ENCODE measurements at regions not wholly inside any gene's neighbourhood (a gene's known extent, or its start where the extent isn't known, plus 50 kb on each side); places are given as distances from the start of the nearest gene placed in this dataset.

DNA sequence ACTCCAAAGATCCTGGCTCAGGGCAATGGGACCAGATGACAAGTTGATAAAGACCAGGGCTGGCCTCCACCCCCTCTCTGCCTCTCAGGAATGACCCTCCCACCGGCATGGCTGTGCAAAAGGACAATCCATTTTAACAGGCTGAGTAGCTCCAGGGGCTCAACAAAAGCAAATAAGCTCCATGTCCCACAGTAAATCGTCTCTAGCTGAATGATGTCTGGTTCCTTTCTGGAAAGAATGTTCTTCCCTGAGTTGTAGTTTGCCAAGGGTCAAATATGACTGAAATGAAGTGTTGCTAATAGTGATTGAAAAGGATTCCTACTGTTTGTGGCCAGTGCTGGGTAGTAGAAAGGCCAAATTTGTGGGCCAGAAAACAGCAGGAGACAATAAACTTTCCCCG, 434.4 kb upstream of the ETAA1 start:
- DNase-seq (ENCODE audit: low spot score), result no peak

- no peak for DNase-seq (ENCODE audit: low spot score)
These were observed 430.5 kb upstream of the ETAA1 start for GRCh38 chr2:66966631-66967030.

DNA sequence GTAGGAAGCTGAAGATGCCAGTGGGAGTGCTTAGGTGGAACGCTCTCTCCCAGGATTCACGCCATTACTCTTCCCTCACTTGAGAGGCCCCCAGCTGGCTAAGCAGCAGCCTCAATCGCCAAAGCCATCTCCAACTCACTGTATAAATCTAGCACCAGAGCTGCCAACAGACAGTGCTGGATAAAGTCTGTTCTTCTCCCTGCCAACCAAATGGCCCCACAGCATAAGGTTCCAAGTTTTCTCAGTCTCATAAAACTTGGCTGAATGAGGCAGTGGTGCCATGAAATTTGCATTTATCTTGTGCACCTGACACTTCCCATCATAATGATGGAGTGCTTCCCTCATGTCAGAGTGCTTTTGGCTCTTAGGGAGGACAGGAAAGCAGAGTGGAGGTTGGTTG, 428.2 kb upstream of the ETAA1 start:
- no peak for DNase-seq (ENCODE audit: low spot score)

DNA sequence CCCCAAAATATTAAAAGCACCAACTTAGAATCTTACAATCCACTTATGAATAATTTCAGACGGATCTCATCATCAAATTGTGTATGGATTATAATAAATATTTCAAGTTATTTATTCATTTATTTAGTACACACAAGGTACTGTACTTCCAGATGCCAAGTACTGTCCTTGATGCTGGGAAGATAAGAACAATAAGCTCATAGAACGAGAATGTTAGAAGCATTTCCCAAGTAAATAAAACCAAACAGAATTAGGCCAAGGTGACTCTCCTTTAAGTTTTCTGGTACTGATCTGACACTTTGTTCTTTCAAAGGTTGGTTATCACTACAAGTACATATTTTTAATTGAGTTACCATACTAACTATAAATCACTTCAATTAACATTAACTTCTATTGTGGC, 416.1 kb upstream of the ETAA1 start:
- DNase-seq (ENCODE audit: low spot score), result no peak

GRCh38 chr2:66982766-66983165, 414.4 kb upstream of the ETAA1 start:
- DNase-seq (ENCODE audit: low spot score), result peak; percentile 5

DNA sequence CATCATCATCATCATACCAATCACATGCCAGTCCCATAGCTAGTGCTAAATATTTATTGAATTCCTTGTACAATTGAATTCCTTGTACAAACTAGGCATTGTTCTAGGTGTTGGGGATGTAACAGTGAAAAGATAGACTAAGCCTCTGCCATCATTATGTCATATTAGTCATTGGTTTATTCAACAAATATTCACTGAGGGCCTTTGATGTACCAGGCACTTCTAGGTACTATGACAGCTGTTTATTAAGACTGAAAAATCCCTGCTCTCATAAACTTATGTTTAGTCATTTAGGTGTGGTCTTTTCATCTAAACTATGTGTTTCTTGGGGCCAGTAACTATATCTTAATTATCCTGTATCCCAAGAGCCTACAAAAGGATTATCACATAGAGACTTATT, 412.3 kb upstream of the ETAA1 start:
- no peak for DNase-seq (ENCODE audit: low spot score)

DNA sequence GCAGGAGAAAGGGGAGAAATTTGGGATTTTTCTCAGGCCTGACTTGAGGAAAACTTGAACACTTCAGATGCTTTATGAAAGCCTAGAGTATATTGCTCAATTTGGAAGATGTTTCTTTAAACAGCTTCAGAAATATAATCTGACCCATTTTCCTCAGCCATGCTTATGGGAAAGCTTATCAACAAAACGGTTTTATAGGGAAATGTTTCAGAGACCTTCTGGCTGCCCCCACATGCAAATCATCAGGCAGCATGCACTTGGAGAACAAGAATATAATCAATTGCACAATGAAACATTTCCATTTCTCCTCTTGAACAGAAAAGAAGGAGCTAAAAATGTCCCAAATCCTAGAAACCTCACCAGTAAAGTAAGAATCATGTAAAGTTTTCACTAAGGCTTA, 411.2 kb upstream of the ETAA1 start:
- no peak for DNase-seq (ENCODE audit: low spot score)

GRCh38 chr2:66987733-66988132, 409.4 kb upstream of the ETAA1 start:
- DNase-seq (ENCODE audit: low spot score), result no peak

DNA sequence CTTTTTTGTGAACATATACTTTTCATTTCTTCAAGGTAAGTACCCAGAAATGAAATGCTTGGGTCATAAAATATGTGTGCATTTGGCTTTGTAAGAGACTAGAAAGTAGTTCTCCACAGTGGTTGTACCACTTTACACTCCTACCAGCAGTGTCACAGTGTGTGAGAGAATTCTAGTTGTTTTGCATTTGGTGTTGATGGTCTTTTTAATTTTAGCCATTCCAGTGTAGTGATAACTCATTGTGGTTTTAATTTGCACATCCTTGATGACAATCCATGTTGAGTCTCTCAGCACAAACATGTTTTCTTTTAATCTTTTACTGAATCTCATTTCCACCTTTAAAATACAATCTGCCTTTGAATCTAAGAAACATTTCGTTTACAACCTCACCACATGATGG, 402.5 kb upstream of the ETAA1 start:
- no peak for DNase-seq (ENCODE audit: low spot score)

DNA sequence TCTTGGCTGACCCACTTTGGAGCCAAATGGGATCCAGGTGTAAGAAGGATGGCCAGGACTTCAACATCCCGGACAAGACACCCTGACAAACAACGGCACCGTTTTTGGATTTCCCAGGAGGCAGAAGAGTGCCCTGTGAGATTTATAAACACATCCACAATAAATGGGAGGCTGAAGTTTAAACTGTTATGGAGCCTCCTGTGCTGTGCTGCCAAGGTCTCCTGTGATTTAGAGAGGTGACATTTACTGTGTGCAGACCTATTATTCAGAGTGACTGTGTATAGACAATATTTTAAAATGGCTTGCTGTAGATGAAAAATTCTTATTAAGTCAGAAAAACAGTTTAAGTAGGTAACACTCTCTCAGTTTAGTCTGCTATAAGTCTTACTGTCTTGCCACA, 401.5 kb upstream of the ETAA1 start:
- DNase-seq (ENCODE audit: low spot score), result no peak

DNA sequence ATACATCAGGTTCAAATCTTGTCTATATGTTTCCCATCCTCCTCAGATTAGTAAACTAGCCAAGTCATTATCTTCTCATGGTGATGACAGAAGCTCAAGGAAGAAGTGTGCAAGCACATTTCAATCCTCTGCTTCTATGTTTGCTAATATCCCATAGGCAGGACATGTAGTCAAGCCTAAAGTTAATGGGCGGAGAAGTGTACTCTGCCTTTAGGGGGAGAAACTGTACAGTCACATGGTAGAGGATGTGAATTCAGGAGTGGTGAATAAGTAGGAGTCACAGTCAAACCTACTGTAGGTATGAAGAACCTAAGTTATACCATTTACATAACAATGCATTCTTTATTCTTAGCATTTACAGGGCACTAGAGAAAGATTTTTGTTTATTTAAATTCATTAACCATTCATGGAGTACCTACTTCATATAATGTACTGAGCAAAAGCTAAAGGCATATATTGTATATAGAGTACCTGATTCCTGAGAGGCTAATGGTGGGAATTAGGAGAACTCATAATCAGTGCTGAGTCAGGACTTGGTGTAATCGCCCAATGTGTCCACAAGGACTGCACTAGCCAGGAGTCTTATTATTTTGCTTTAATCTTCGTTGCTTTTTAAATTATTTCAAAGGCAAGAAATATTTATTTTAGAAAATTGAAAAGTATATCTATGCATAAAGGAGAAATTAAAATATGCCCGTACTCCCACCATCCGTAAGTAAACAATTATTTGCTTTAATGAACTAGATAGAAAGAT, 394.3 kb upstream of the ETAA1 start:
- no peak for DNase-seq (ENCODE audit: low spot score)

DNA sequence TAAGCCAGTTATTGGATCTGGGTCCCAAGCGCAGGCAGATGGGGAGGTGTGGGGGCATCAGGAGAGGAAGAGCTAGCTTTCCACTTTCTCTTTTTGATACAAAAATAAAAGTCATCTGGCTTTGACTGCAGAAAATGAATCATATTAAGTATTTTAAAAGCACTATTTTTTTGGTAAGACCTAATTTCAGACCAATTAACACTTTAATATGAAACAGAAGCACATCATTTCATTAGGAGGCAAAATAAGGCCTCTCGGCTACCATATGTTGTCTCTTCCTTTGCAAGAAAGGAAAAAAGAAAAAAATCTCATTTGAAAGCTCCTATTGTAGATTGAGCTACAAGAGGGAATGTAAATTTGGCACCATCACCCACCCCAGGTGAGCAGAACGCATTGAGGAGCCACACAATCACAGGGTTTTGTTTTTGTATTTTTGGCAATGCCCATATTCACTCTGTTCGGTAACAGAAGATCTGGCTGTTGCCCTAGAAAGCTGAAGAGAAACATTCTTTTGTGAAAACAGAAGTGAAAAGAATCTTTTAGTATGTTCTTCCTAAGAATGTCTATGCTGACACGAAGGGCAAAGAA, 390.7 kb upstream of the ETAA1 start:
- no peak for DNase-seq (ENCODE audit: low spot score)

- no peak for DNase-seq (ENCODE audit: low spot score)
These were observed 389.0 kb upstream of the ETAA1 start for GRCh38 chr2:67008155-67008554.

DNA sequence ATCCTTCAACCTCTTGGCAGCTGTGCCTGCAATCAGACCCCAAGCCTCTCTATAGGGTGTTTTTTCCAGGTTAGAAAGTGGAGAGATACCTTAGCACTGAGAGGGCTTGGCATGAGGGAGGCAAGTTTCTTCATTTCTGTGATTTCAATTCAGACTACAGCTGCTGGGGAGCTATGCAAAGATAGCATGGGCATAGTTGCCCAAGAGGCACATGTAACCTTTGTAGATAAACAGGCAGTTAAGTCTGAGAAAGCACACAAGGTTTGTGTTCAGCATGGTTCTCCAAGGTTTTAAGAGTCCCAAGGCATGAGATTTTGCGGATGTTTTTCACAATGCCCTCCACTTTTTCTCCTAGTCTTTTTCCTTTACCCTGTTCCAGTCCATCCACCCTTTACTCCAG, 385.0 kb upstream of the ETAA1 start:
- DNase-seq (ENCODE audit: low spot score), result no peak

DNA sequence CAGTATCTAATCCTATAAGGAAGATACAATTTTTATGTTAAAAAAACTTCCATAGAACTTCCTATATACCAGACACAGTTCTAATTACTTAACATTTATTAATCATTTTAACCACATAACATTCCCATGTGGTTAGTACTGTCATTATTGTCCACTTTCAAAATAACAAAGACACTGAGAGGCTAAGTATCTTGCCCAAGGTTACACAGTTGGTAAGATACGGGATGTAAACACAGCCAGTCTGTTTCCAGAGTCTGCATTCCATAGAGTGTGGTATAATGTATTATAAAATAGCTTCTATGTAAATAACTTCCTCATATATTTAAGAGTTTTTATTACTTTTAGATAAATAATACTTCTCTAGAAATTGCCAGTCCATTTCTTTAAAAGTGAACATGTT, 383.3 kb upstream of the ETAA1 start:
- no peak for DNase-seq (ENCODE audit: low spot score)

GRCh38 chr2:67015681-67016080, 381.5 kb upstream of the ETAA1 start:
- DNase-seq (ENCODE audit: low spot score), result no peak

GRCh38 chr2:67018301-67018700, 378.8 kb upstream of the ETAA1 start:
- DNase-seq (ENCODE audit: low spot score), result no peak

DNA sequence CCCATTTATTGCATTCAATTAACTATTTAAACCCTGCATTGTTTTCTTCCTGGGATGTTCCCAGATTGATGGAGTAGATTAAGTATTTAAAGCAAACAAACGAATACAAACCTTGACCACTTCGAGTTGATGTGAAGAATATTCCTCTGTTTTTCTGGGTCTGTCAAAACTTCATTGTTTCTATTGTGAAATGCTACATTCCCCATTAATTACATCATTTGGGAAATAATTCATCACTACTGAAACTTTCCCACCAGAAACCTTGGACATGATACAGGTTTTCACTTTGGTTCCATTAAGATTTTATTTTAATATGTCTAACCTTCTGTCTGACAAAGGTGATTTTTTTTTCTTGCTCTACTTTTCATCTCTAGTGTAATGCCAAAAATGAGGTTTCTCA, 365.1 kb upstream of the ETAA1 start:
- DNase-seq (ENCODE audit: low spot score), result no peak

- no peak for DNase-seq (ENCODE audit: low spot score)
These were observed 360.7 kb upstream of the ETAA1 start for GRCh38 chr2:67036444-67036843.

DNA sequence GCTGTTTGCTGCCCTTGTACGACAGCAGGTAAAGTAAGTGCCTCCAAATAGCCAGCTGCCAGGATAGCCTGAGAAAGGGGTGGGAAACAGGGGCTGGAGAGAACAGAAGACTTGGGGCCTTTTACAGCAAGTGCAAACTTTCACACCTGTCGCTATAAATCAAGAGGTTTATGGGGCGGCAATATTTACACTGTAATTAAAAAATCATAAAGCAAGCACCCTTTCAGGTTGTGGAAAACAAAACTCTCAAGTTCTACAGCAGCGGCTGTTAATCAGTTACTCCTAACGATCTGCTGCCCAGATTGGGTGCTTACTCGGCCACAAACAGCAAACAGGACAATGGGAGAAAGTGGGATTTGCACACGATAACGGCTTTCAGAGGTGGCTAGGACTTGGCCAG, 359.5 kb upstream of the ETAA1 start:
- no peak for DNase-seq (ENCODE audit: low spot score)

- no peak for DNase-seq (ENCODE audit: low spot score)
These were observed 358.9 kb upstream of the ETAA1 start for GRCh38 chr2:67038195-67038594.

GRCh38 chr2:67039058-67039457, 358.1 kb upstream of the ETAA1 start:
- no peak for DNase-seq (ENCODE audit: low spot score)

- no peak for DNase-seq (ENCODE audit: low spot score)
These were observed 357.5 kb upstream of the ETAA1 start for GRCh38 chr2:67039517-67040103.

GRCh38 chr2:67041051-67041450, 356.1 kb upstream of the ETAA1 start:
- DNase-seq (ENCODE audit: low spot score), result no peak

Data from GM03348 (cell line).